GM23248 (cell line): ENCODE measurements at regions not wholly inside any gene's neighbourhood (a gene's known extent, or its start where the extent isn't known, plus 50 kb on each side); places are given as distances from the start of the nearest gene placed in this dataset.

Experiments
- EZH2 ChIP-seq: fragments of 200-600 bp; sonication (generic); IDR thresholded peaks from 2 replicates; pipeline ENCODE4 v1.6.1; 2018; ENCODE audit warnings: antibody characterized with exemption, mild to moderate bottlenecking; ENCODE audit not compliant: insufficient read depth, poor library complexity, severe bottlenecking
- EZH2phosphoT487 ChIP-seq: fragments of 200-600 bp; sonication (generic); IDR thresholded peaks from 2 replicates; pipeline ENCODE4 v1.6.1; 2018; ENCODE audit warnings: antibody characterized with exemption, moderate library complexity, mild to moderate bottlenecking, low read depth; ENCODE audit not compliant: insufficient read depth

- TF ChIP-seq EZH2 = no peak
- no peak for TF ChIP-seq EZH2phosphoT487
Measured at GRCh38 chr12:27164330-27165040, 79.6 kb upstream of the STK38L start.
